H1 (cell line): ENCODE measurements at regions not wholly inside any gene's neighbourhood (a gene's known extent, or its start where the extent isn't known, plus 50 kb on each side); places are given as distances from the start of the nearest gene placed in this dataset.

Experiments
- CTCF ChIA-PET: fragments of 300-600 bp; sonication (Branson Sonifier 250); formaldehyde crosslinking; loops from one replicate; lab custom pipeline; 2021; ENCODE audit not compliant: partially characterized antibody; lab: Charles Lee
- POLR2A ChIA-PET: fragments of 300-600 bp; sonication (Branson Sonifier 250); formaldehyde crosslinking; loops from one replicate; lab custom pipeline; 2021; ENCODE audit warnings: inconsistent platforms; ENCODE audit not compliant: partially characterized antibody; lab: Charles Lee
- DNase-seq, 2 experiments: peaks; one replicate each; pipeline versions ENCODE4 v3.0.0 to v3.0.0-alpha.2; 2010 to 2022; ENCODE audit warnings: low spot score in 2 of 2, low read depth in 1 of 2, mixed read lengths in 1 of 2
- FAIRE-seq: peaks from 2 replicates; lab custom pipeline; 2011; peaks lifted over from hg19 to GRCh38; lab: Jason Lieb, UNC
- H2AFZ ChIP-seq: 2 replicates; pipeline ENCODE4 v1.8.1; 2012; ENCODE audit warnings: low read length, inconsistent platforms
- H2AK5ac ChIP-seq: 2 replicates; pipeline ENCODE4 v1.6.1; 2013; ENCODE audit warnings: low read depth, low read length
- H2BK120ac ChIP-seq: replicated peaks from 2 replicates; pipeline ENCODE3; 2013; ENCODE audit warnings: low read depth, low read length, inconsistent platforms
- H2BK12ac ChIP-seq: 2 replicates; pipeline ENCODE4 v1.6.1; 2013; ENCODE audit warnings: low read depth, low read length
- H2BK15ac ChIP-seq: 2 replicates; pipeline ENCODE4 v1.6.1; 2013; ENCODE audit warnings: low read length
- H2BK20ac ChIP-seq: 2 replicates; pipeline ENCODE4 v1.6.1; 2013; ENCODE audit warnings: low read length
- H2BK5ac ChIP-seq: 2 replicates; pipeline ENCODE4 v1.6.1; 2013; ENCODE audit warnings: low read depth, low read length
- H3K14ac ChIP-seq: 2 replicates; pipeline ENCODE4 v1.6.1; 2013; ENCODE audit warnings: inconsistent platforms; ENCODE audit not compliant: insufficient read length
- H3K18ac ChIP-seq: 2 replicates; pipeline ENCODE4 v1.6.1; 2013; ENCODE audit warnings: low read length; ENCODE audit errors: extremely low read depth
- H3K23ac ChIP-seq: 2 replicates; pipeline ENCODE4 v1.6.1; 2013; ENCODE audit warnings: inconsistent platforms; ENCODE audit not compliant: insufficient read length
- H3K23me2 ChIP-seq: 2 replicates; pipeline ENCODE4 v1.6.1; 2013; ENCODE audit warnings: low read depth, low read length
- H3K27ac ChIP-seq: 2 replicates; pipeline ENCODE4 v1.6.1; 2011; ENCODE audit warnings: low read depth, low read length, inconsistent platforms
- H3K27me3 ChIP-seq, 4 experiments: replicated peaks in 1 of 4; 1 replicate in 1 of 4; 2 replicates in 3 of 4; pipeline versions ENCODE4 v1.6.1 to v1.8.1; 2011 to 2013; ENCODE audit warnings: low read length in 3 of 4, mild to moderate bottlenecking in 3 of 4, inconsistent platforms in 2 of 4, mixed read lengths in 2 of 4, moderate library complexity in 1 of 4; ENCODE audit not compliant: control insufficient read depth in 3 of 4, insufficient read depth in 3 of 4; ENCODE audit errors: extremely low read depth in 1 of 4
- H3K36me3 ChIP-seq, 4 experiments: 2 replicates each; pipeline versions ENCODE4 v1.6.1 to v1.8.1; 2011 to 2013; ENCODE audit warnings: mild to moderate bottlenecking in 4 of 4, low read length in 3 of 4, moderate library complexity in 2 of 4, control low read depth in 1 of 4, inconsistent platforms in 1 of 4; ENCODE audit not compliant: insufficient read depth in 4 of 4, control insufficient read depth in 2 of 4
- H3K4ac ChIP-seq: replicated peaks from 2 replicates; pipeline ENCODE3; 2013; ENCODE audit warnings: low read length, low read depth, mixed read lengths, inconsistent platforms; ENCODE audit not compliant: insufficient read length
- H3K4me1 ChIP-seq, 4 experiments: replicated peaks in 1 of 4; 1 replicate in 1 of 4; 2 replicates in 3 of 4; pipeline versions ENCODE4 v1.6.1 to v1.8.1; 2011 to 2013; ENCODE audit warnings: low read length in 3 of 4, inconsistent platforms in 2 of 4, mixed read lengths in 1 of 4; ENCODE audit not compliant: insufficient read depth in 4 of 4, control insufficient read depth in 3 of 4
- H3K4me2 ChIP-seq, 2 experiments: 2 replicates each; pipeline versions ENCODE4 v1.6.1 to v1.8.1; 2011 to 2013; ENCODE audit warnings: low read depth in 2 of 2, low read length in 2 of 2, control low read depth in 1 of 2, inconsistent platforms in 1 of 2, mild to moderate bottlenecking in 1 of 2; ENCODE audit not compliant: insufficient read depth in 1 of 2
- H3K4me3 ChIP-seq, 4 experiments: fragments of 200-600, 300-600 bp in 1 of 4; sonication (generic), shearing (Covaris generic), sonication (Bioruptor Twin) in 1 of 4; 2 replicates each; pipeline versions ENCODE4 v1.5.1 to v1.8.1; 2011 to 2016; ENCODE audit warnings: low read length in 4 of 4, low read depth in 3 of 4, control low read depth in 2 of 4, inconsistent platforms in 2 of 4, mild to moderate bottlenecking in 2 of 4, mixed read lengths in 1 of 4, moderate library complexity in 1 of 4; ENCODE audit not compliant: insufficient read depth in 2 of 4; ENCODE audit errors: extremely low read depth in 1 of 4
- H3K56ac ChIP-seq: replicated peaks from 2 replicates; pipeline ENCODE3; 2013; ENCODE audit warnings: low read depth, mild to moderate bottlenecking, mixed read lengths, low read length, inconsistent platforms; ENCODE audit not compliant: insufficient read length
- H3K79me1 ChIP-seq: 2 replicates; pipeline ENCODE4 v1.6.1; 2013; ENCODE audit warnings: low read depth, low read length, control low read depth
- H3K79me2 ChIP-seq, 2 experiments: 2 replicates each; pipeline versions ENCODE4 v1.6.1 to v1.8.1; 2012 to 2013; ENCODE audit warnings: low read length in 2 of 2, mild to moderate bottlenecking in 2 of 2, inconsistent platforms in 1 of 2; ENCODE audit not compliant: insufficient read depth in 2 of 2, control insufficient read depth in 1 of 2
- H3K9ac ChIP-seq, 4 experiments: replicated peaks in 1 of 4; 1 replicate in 1 of 4; 2 replicates in 3 of 4; pipeline versions ENCODE4 v1.6.1 to v1.8.1; 2011 to 2013; ENCODE audit warnings: low read depth in 3 of 4, low read length in 3 of 4, control low read depth in 2 of 4, mild to moderate bottlenecking in 2 of 4, moderate library complexity in 2 of 4, inconsistent platforms in 1 of 4; ENCODE audit errors: extremely low read depth in 1 of 4
- H3K9me3 ChIP-seq, 2 experiments: 2 replicates each; pipeline versions ENCODE4 v1.6.1 to v1.8.1; 2012 to 2013; ENCODE audit warnings: mild to moderate bottlenecking in 2 of 2, moderate library complexity in 2 of 2, control low read depth in 1 of 2, inconsistent platforms in 1 of 2, low read depth in 1 of 2, low read length in 1 of 2, mixed read lengths in 1 of 2; ENCODE audit not compliant: insufficient read depth in 2 of 2
- H4K20me1 ChIP-seq, 2 experiments: replicated peaks in 1 of 2; 2 replicates each; pipeline versions ENCODE3 to v1.8.1; 2011 to 2013; ENCODE audit warnings: inconsistent platforms in 2 of 2, low read length in 2 of 2, mild to moderate bottlenecking in 1 of 2; ENCODE audit not compliant: insufficient read depth in 2 of 2, control insufficient read depth in 1 of 2
- H4K5ac ChIP-seq: 2 replicates; pipeline ENCODE4 v1.6.1; 2013; ENCODE audit warnings: low read length, low read depth, mixed read lengths, inconsistent platforms; ENCODE audit not compliant: insufficient read length
- H4K8ac ChIP-seq: 2 replicates; pipeline ENCODE4 v1.8.0; 2013; ENCODE audit warnings: mild to moderate bottlenecking, moderate library complexity, low read length, inconsistent platforms; ENCODE audit not compliant: insufficient read depth; ENCODE audit errors: extremely low read depth
- H4K91ac ChIP-seq: replicated peaks from 2 replicates; pipeline ENCODE3; 2013; ENCODE audit warnings: low read length, mixed read lengths, inconsistent platforms; ENCODE audit not compliant: insufficient read length
- KDM1A ChIP-seq: fragments of 200-600, 300-600 bp; sonication (generic); IDR thresholded peaks from 2 replicates; pipeline ENCODE4 v1.7.1; 2016; ENCODE audit warnings: mild to moderate bottlenecking, low read length, borderline replicate concordance
- TCF12 ChIP-seq: IDR thresholded peaks from 2 replicates; pipeline ENCODE4 v1.6.1; 2011; ENCODE audit warnings: low read depth, mild to moderate bottlenecking, low read length
- WGBS, 2 experiments: shearing (Covaris generic) in 1 of 2; methylation state at CpG; one replicate each; pipeline versions ENCODE4 v1.1.6 to v1.1.7; 2013 to 2015; ENCODE audit warnings: low lambda C conversion rate in 2 of 2, mixed read lengths in 2 of 2, inconsistent platforms in 1 of 2, low coverage in 1 of 2, missing lambda C conversion rate in 1 of 2; ENCODE audit not compliant: insufficient replicate concordance in 2 of 2, insufficient coverage in 1 of 2, insufficient read length in 1 of 2; ENCODE audit errors: extremely low coverage in 1 of 2, missing lambda C conversion rate in 1 of 2; 5-methylcytosine and 5-hydroxymethylcytosine counted together

DNA sequence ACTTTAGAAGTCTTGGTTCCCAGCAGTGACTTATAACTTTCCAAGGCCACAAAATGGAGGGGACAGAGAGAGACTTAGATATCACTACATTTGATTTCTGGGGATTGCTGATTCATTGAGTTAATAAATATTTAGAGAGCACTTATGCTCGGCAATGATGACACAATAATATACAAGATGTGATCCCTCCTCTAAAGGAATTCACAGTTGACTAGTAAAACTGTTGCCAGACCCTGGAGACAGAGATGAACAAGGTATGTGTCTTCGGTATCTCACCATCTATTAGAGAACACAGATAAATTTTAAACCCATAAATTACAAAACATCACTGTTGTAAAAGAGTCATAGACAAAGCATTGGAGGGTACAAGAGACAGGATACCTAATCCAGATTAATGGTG lies 437.5 kb downstream of the FOXO1 start:
- no peak for FAIRE-seq
- H3K4me3 ChIP-seq: no peak overlapping the region
- H2AFZ ChIP-seq: no peak overlapping the region

More for the DNA sequence above, 437.5 kb downstream of the FOXO1 start:
- Histone ChIP-seq H3K36me3 (no peaks in the 10 kb centered on the region), H3K4ac (no peak overlapping the region), H2AK5ac (no peak overlapping the region), H3K4me1 (no peaks in the 10 kb centered on the region), H2BK12ac (no peak overlapping the region), H2BK15ac (no peak overlapping the region), H4K20me1 (no peaks in the 10 kb centered on the region), H3K23me2 (0 out of 2 replicates have a peak, but pooled peaks cover 2% of the 10 kb centered on the region), H2BK20ac (no peak overlapping the region), H4K8ac (no peak overlapping the region), H2BK5ac (no peak overlapping the region), H4K5ac (no peak overlapping the region), H3K18ac (no peak overlapping the region), H3K4me2 (no peak overlapping the region), H3K9ac (no peak overlapping the region), H3K56ac (no peak overlapping the region), H3K14ac (no peak overlapping the region), H3K27ac (no peak overlapping the region), H3K79me2 (no peaks in the 10 kb centered on the region), H3K9me3 (no peaks in the 10 kb centered on the region), H2BK120ac (no peak overlapping the region), H3K79me1 (no peaks in the 10 kb centered on the region), H4K91ac (no peak overlapping the region), H3K27me3 (no peaks in the 10 kb centered on the region), H3K23ac (no peak overlapping the region)
- DNase-seq: no peak
- TF ChIP-seq KDM1A: no peak
- TF ChIP-seq TCF12: no peak
- 44% methylated on average over 2 of the region's 2 CpGs; no CpG with 5 or more reads in 1 of the 2 experiments for WGBS, 2 experiments
- ChIA-PET CTCF (interaction anchor here (1.2 kb wide), 1 partner anchor 159 kb away, joined by 3 read pairs; no protein-coding TSS in a partner anchor), POLR2A (no interaction called here)
